CD4-positive, alpha-beta T cell treated with Interleukin-4 for 1 hour (primary cell): ENCODE measurements at regions not wholly inside any gene's neighbourhood (a gene's known extent, or its start where the extent isn't known, plus 50 kb on each side); places are given as distances from the start of the nearest gene placed in this dataset.
"Not testable (repeated sequence)": the region's sequence is repeated elsewhere in the genome, so short reads cannot be mapped to it uniquely, and the experiment has no call there.

Experiments used
- DNase-seq, 2 donors: peaks; one replicate each; pipeline ENCODE4 v3.0.0-alpha.2; 2020 to 2022

DNA sequence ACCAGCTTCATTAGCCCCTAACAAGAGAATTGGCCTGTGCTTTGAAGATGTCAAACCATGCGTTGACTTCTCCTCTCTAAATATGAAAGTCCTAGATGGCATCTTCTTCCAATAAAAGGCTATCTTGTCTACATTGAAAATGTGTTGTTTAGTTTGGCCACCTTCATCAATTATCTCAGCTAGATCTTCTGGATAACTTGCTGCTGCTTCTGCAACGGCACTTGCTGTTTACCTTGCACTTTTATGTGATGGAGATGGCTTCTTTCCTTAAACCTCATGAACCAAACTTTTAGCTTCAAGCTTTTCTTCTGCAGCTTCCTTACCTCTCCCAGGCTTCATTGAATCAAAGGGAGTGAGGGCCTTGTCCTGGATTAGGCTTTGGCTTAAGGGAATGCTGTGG, 58.6 kb upstream of the CSNK1E start:
- DNase-seq: not testable (repeated sequence)

DNA sequence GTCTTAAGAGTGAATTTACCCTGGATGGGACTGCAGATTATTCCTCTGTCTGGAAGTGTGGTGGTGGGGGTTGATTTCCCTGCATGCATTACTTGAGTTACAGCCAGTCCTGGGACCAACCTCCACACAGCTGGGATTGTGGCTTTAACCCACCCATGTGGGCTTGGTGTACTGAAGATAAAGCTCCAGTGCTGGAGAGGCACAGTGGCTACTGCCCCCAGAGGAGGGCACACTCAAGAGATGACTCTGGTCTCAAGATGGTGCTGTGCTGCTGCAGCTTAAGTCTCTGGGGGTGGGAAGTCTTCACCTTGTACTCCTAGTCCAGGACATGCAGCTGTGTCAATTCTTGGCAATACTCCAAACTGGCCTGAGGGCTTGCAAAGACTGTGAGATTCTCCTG, 57.8 kb upstream of the CSNK1E start:
- DNase-seq: not testable (repeated sequence)

DNA sequence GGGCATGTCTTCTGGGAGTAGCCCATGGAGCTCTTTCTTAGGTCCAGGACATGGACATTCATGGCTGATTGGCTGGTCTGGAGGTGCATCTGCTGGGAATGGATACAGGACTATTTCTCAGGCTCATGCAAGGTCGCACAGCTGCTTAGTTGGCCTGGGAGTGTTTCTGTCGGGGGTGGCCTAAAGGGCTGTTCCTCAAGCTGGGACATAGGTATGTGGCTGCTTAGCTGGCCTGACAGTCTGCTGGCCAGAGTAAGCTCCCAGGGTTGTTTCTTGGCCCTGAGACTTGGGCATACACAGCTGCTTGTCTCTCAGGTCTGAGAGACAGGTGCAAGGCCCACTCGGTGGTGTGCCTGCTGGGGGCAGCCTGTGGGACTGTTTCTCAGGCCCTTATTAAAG, 57.2 kb upstream of the CSNK1E start:
- DNase-seq: not testable (repeated sequence)

DNA sequence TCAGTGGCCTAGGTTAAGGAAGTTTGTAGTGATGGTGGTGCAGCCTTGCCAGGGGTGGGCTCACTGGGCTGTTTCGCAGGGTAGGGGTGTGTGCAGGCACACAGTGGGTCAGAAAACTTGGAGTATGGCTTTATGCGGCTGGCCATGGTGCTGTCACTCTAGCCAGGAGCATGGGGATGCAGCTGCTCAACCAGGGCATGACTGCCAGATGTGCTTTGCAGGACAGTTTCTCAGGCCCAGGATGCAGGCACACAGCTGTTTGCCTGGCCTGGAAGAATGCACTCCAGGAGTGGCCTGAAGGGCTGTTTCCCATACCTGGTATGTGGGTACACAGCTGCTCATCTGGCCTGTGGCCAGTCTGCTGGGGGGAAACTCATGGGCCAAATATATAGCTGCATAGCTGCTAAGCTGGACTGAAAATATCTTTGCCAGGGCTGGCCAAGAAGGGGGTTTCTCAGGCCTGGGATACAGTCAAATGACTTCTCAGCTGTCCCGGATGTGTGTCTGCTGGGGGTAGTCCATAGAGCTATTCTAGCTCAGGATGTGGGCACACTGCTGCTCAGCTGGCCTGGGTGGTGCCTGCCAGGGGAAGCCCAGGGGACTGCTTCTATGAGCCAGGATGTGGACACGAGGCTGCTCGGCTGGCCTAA, 56.7 kb upstream of the CSNK1E start:
- peak; percentile 48 to 55 for DNase-seq

DNA sequence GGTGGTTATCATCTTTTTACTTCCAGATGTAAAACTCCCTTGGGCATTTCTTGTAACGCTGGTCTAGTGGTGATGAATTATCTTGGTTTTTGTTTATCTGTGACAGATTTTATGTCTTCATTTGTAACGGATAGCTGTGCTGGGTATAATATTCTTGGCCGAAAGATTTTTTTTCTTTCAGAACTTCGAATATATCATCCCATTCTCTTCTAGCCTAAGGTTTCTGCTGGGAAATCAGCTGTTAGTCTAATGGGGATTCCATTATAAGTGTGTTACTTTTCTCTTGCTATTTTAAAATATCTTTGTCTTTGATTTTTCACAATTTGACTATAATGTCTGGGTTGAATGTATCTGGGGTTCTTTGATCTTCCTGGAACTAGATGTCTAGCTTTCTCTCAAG, 55.4 kb upstream of the CSNK1E start:
- not testable (repeated sequence) for DNase-seq

DNA sequence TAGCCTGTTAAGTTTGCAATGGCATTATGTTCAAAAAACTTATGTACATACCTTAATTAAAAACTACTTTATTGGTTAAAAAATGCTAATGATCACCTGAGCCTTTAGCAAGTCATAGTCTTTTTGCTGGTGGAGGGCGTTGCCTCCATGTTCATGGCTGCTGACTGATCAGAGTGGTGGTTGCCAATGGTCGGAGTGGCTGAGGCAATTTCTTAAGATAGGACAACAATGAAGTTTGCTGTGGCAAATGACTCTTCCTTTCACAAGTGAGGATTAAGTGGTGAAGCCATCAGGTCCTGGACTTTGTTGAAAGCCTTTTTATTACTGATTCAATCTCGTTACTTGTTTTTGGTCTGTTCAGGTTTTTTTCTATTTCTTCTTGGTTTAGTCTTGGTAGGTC, 53.3 kb upstream of the CSNK1E start:
- DNase-seq: not testable (repeated sequence)

DNA sequence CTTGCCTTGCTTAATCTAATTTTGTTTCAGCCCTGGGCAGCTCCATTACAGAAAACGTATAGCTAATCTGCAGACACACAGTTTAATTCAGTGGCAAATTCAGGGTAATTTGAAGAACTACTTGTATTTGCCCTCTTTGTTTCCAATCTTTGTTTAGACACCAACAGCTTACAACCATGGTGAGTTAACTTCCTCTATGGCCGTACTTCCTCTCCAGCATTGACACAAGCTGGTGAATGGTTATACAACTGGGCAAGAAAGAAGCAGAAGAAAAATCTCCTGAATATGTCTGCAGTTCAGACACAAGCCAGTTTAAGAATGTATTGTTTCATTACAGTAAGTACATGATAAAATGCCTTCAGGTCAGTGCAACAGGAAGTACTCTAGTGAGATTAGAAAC, 51.9 kb upstream of the CSNK1E start:
- DNase-seq: not testable (repeated sequence)
